Activated CD8-positive, alpha-beta T cell treated with anti-CD3 and anti-CD28 coated beads for 36 hours (primary cell): ENCODE measurements at regions not wholly inside any gene's neighbourhood (a gene's known extent, or its start where the extent isn't known, plus 50 kb on each side); places are given as distances from the start of the nearest gene placed in this dataset.

Experiments used
- ATAC-seq: fragments of 200-7000 bp; cut with Tn5 transposase; one replicate; pipeline ENCODE4 v1.10.0; 2021; ENCODE audit warnings: mild to moderate bottlenecking, moderate library complexity
- CTCF ChIA-PET: fragments of 350-600 bp; sonication (Branson Sonifier 250); formaldehyde crosslinking; loops from one replicate; lab custom pipeline; 2021; ENCODE audit warnings: antibody characterized with exemption; lab: Charles Lee
- POLR2A ChIA-PET: fragments of 350-600 bp; sonication (Branson Sonifier 250); formaldehyde crosslinking; loops from one replicate; lab custom pipeline; 2021; ENCODE audit warnings: antibody characterized with exemption; lab: Charles Lee
- DNase-seq: peaks from one replicate; pipeline ENCODE4 v3.0.0-alpha.2; 2020
- H3K27ac Mint-ChIP-seq: one replicate; pipeline ENCODE4 v1.8.0; 2021; ENCODE audit warnings: mild to moderate bottlenecking, mixed read lengths
- H3K27me3 Mint-ChIP-seq: one replicate; pipeline ENCODE4 v1.8.0; 2021; ENCODE audit warnings: mixed read lengths
- H3K36me3 Mint-ChIP-seq: one replicate; pipeline ENCODE4 v1.8.0; 2021; ENCODE audit warnings: low read depth, mixed read lengths
- H3K4me1 Mint-ChIP-seq: one replicate; pipeline ENCODE4 v1.8.0; 2021; ENCODE audit warnings: low read depth, mixed read lengths
- H3K4me3 Mint-ChIP-seq: one replicate; pipeline ENCODE4 v1.8.0; 2021; ENCODE audit warnings: mild to moderate bottlenecking, moderate library complexity, mixed read lengths
- H3K9me3 Mint-ChIP-seq: one replicate; pipeline ENCODE4 v1.8.0; 2021; ENCODE audit warnings: mixed read lengths
- CTCF ChIP-seq: fragments of 200-600 bp; IDR thresholded peaks from one replicate; pipeline ENCODE4 v1.8.0; 2022; ENCODE audit warnings: antibody characterized with exemption, mild to moderate bottlenecking
- intact Hi-C: fragments of 100-400 bp; cut with micrococcal nuclease; formaldehyde crosslinking; loops from one replicate; pipeline ENCODE4 v1.10.0; 2022

GRCh38 chrX:110588853-110589252, 206.8 kb downstream of the CHRDL1 start:
- ATAC-seq (no peak), DNase-seq (no peak)
- POLR2A ChIA-PET = no interaction called here
- Mint-ChIP-seq H3K27me3 (no peaks in the 10 kb centered on the region), H3K27ac (no peak overlapping the region), H3K4me3 (no peak overlapping the region), H3K9me3 (no peaks in the 10 kb centered on the region), H3K4me1 (no peaks in the 10 kb centered on the region), H3K36me3 (no peaks in the 10 kb centered on the region)
- TF ChIP-seq CTCF = no peak
- CTCF ChIA-PET = no interaction called here
- intact Hi-C loops = no loop called here

- no peak for ATAC-seq
- Mint-ChIP-seq H3K4me1 (no peaks in the 10 kb centered on the region), H3K27ac (no peak overlapping the region), H3K4me3 (no peak overlapping the region), H3K9me3 (no peaks in the 10 kb centered on the region), H3K27me3 (no peaks in the 10 kb centered on the region), H3K36me3 (no peaks in the 10 kb centered on the region)
- ChIA-PET CTCF (no interaction called here), POLR2A (no interaction called here)
- intact Hi-C loops = no loop called here
- no peak for DNase-seq
- TF ChIP-seq CTCF = no peak
These were observed 194.8 kb downstream of the CHRDL1 start for GRCh38 chrX:110600745-110601310.

GRCh38 chrX:110614596-110614995, 181.0 kb downstream of the CHRDL1 start:
- no peak for ATAC-seq
- H3K27me3 Mint-ChIP-seq = no peaks in the 10 kb centered on the region
- H3K4me1 Mint-ChIP-seq = no peaks in the 10 kb centered on the region
- TF ChIP-seq CTCF = no peak
- no peak for DNase-seq
- intact Hi-C loops = no loop called here
- POLR2A ChIA-PET = no interaction called here
- no peaks in the 10 kb centered on the region for H3K36me3 Mint-ChIP-seq
- no peak overlapping the region for H3K27ac Mint-ChIP-seq
- H3K4me3 Mint-ChIP-seq = no peak overlapping the region
- CTCF ChIA-PET = no interaction called here
- H3K9me3 Mint-ChIP-seq = peaks cover 2% of the 10 kb centered on the region
